ENCODE measurements at regions not wholly inside any gene's neighbourhood (a gene's known extent, or its start where the extent isn't known, plus 50 kb on each side); places are given as distances from the start of the nearest gene placed in this dataset.

GRCh38 chr6:19444041-19444440 lies 393.1 kb upstream of the ID4 start:
- no peaks in the 10 kb centered on the region for H3K4me1 Mint-ChIP-seq
- no peak for ATAC-seq
- no peaks in the 10 kb centered on the region for H3K36me3 Mint-ChIP-seq
- H3K27ac Mint-ChIP-seq: no peak overlapping the region
- H3K27me3 Mint-ChIP-seq: no peaks in the 10 kb centered on the region
- no peak overlapping the region for H3K4me3 Mint-ChIP-seq
- peaks cover 9% of the 10 kb centered on the region for H3K9me3 Mint-ChIP-seq

GRCh38 chr6:19444481-19444880 lies 392.7 kb upstream of the ID4 start:
- no peak overlapping the region for H3K4me3 Mint-ChIP-seq
- no peak overlapping the region for H3K27ac Mint-ChIP-seq
- H3K27me3 Mint-ChIP-seq: no peaks in the 10 kb centered on the region
- no peaks in the 10 kb centered on the region for H3K36me3 Mint-ChIP-seq
- no peaks in the 10 kb centered on the region for H3K4me1 Mint-ChIP-seq
- ATAC-seq: no peak
- peaks cover 9% of the 10 kb centered on the region for H3K9me3 Mint-ChIP-seq

GRCh38 chr6:19446570-19446969 lies 390.6 kb upstream of the ID4 start:
- ATAC-seq: no peak
- Mint-ChIP-seq H3K36me3 (no peaks in the 10 kb centered on the region), H3K4me1 (no peaks in the 10 kb centered on the region), H3K4me3 (no peak overlapping the region), H3K27ac (no peak overlapping the region), H3K27me3 (no peaks in the 10 kb centered on the region), H3K9me3 (peaks cover 9% of the 10 kb centered on the region)

- no peaks in the 10 kb centered on the region for H3K27me3 Mint-ChIP-seq
- H3K9me3 Mint-ChIP-seq: peaks cover 3% of the 10 kb centered on the region
- ATAC-seq: no peak
- H3K4me1 Mint-ChIP-seq: no peaks in the 10 kb centered on the region
- no peak overlapping the region for H3K27ac Mint-ChIP-seq
- H3K4me3 Mint-ChIP-seq: no peak overlapping the region
- H3K36me3 Mint-ChIP-seq: no peaks in the 10 kb centered on the region
Observed at GRCh38 chr6:19450651-19451050, 386.5 kb upstream of the ID4 start.

GRCh38 chr6:19452495-19452894 lies 384.7 kb upstream of the ID4 start:
- Mint-ChIP-seq H3K4me1 (no peaks in the 10 kb centered on the region), H3K9me3 (no peaks in the 10 kb centered on the region), H3K27me3 (no peaks in the 10 kb centered on the region), H3K27ac (no peak overlapping the region), H3K36me3 (no peaks in the 10 kb centered on the region), H3K4me3 (no peak overlapping the region)
- no peak for ATAC-seq

- no peaks in the 10 kb centered on the region for H3K27me3 Mint-ChIP-seq
- H3K9me3 Mint-ChIP-seq: no peaks in the 10 kb centered on the region
- no peaks in the 10 kb centered on the region for H3K36me3 Mint-ChIP-seq
- H3K27ac Mint-ChIP-seq: no peak overlapping the region
- ATAC-seq: no peak
- no peak overlapping the region for H3K4me3 Mint-ChIP-seq
- no peaks in the 10 kb centered on the region for H3K4me1 Mint-ChIP-seq
Observed at GRCh38 chr6:19454001-19454720, 383.0 kb upstream of the ID4 start.

GRCh38 chr6:19454721-19455392 lies 382.3 kb upstream of the ID4 start:
- H3K27me3 Mint-ChIP-seq: no peaks in the 10 kb centered on the region
- no peaks in the 10 kb centered on the region for H3K36me3 Mint-ChIP-seq
- H3K27ac Mint-ChIP-seq: no peak overlapping the region
- H3K4me1 Mint-ChIP-seq: no peaks in the 10 kb centered on the region
- no peaks in the 10 kb centered on the region for H3K9me3 Mint-ChIP-seq
- ATAC-seq: no peak
- H3K4me3 Mint-ChIP-seq: no peak overlapping the region

- peaks cover 2% of the 10 kb centered on the region for H3K9me3 Mint-ChIP-seq
- no peaks in the 10 kb centered on the region for H3K27me3 Mint-ChIP-seq
- ATAC-seq: no peak
- no peaks in the 10 kb centered on the region for H3K4me1 Mint-ChIP-seq
- no peak overlapping the region for H3K4me3 Mint-ChIP-seq
- no peak overlapping the region for H3K27ac Mint-ChIP-seq
- H3K36me3 Mint-ChIP-seq: no peaks in the 10 kb centered on the region
Observed at GRCh38 chr6:19463250-19463649, 373.9 kb upstream of the ID4 start.

- ATAC-seq: no peak
- H3K36me3 Mint-ChIP-seq: no peaks in the 10 kb centered on the region
- H3K27ac Mint-ChIP-seq: no peak overlapping the region
- peaks cover 2% of the 10 kb centered on the region for H3K9me3 Mint-ChIP-seq
- H3K27me3 Mint-ChIP-seq: no peaks in the 10 kb centered on the region
- H3K4me3 Mint-ChIP-seq: no peak overlapping the region
- no peaks in the 10 kb centered on the region for H3K4me1 Mint-ChIP-seq
Observed at GRCh38 chr6:19463925-19464324, 373.2 kb upstream of the ID4 start.

GRCh38 chr6:19465256-19465655 lies 371.9 kb upstream of the ID4 start:
- H3K4me3 Mint-ChIP-seq: no peak overlapping the region
- no peak overlapping the region for H3K27ac Mint-ChIP-seq
- no peak for ATAC-seq
- no peaks in the 10 kb centered on the region for H3K27me3 Mint-ChIP-seq
- no peaks in the 10 kb centered on the region for H3K36me3 Mint-ChIP-seq
- H3K4me1 Mint-ChIP-seq: no peaks in the 10 kb centered on the region
- peaks cover under 1% of the 10 kb centered on the region for H3K9me3 Mint-ChIP-seq

- H3K27ac Mint-ChIP-seq: no peak overlapping the region
- H3K4me1 Mint-ChIP-seq: no peaks in the 10 kb centered on the region
- no peaks in the 10 kb centered on the region for H3K27me3 Mint-ChIP-seq
- H3K4me3 Mint-ChIP-seq: no peak overlapping the region
- ATAC-seq: no peak
- no peaks in the 10 kb centered on the region for H3K9me3 Mint-ChIP-seq
- no peaks in the 10 kb centered on the region for H3K36me3 Mint-ChIP-seq
Observed at GRCh38 chr6:19465760-19466159, 371.4 kb upstream of the ID4 start.

GRCh38 chr6:19470333-19470732 lies 366.8 kb upstream of the ID4 start:
- Mint-ChIP-seq H3K27ac (no peak overlapping the region), H3K36me3 (no peaks in the 10 kb centered on the region), H3K4me3 (no peak overlapping the region), H3K9me3 (peaks cover 5% of the 10 kb centered on the region), H3K4me1 (no peaks in the 10 kb centered on the region), H3K27me3 (no peaks in the 10 kb centered on the region)
- ATAC-seq: no peak

- Mint-ChIP-seq H3K36me3 (no peaks in the 10 kb centered on the region), H3K4me1 (no peaks in the 10 kb centered on the region), H3K9me3 (peaks cover 9% of the 10 kb centered on the region), H3K27me3 (no peaks in the 10 kb centered on the region), H3K4me3 (no peak overlapping the region), H3K27ac (no peak overlapping the region)
- no peak for ATAC-seq
Observed at GRCh38 chr6:19472153-19472552, 365.0 kb upstream of the ID4 start.

GRCh38 chr6:19472850-19473249 lies 364.3 kb upstream of the ID4 start:
- Mint-ChIP-seq H3K4me1 (no peaks in the 10 kb centered on the region), H3K9me3 (peaks cover 9% of the 10 kb centered on the region), H3K27me3 (no peaks in the 10 kb centered on the region), H3K4me3 (no peak overlapping the region), H3K36me3 (no peaks in the 10 kb centered on the region), H3K27ac (no peak overlapping the region)
- no peak for ATAC-seq

GRCh38 chr6:19477563-19477962 lies 359.6 kb upstream of the ID4 start:
- H3K27me3 Mint-ChIP-seq: no peaks in the 10 kb centered on the region
- no peaks in the 10 kb centered on the region for H3K4me1 Mint-ChIP-seq
- peaks cover 9% of the 10 kb centered on the region for H3K9me3 Mint-ChIP-seq
- ATAC-seq: no peak
- no peak overlapping the region for H3K27ac Mint-ChIP-seq
- H3K36me3 Mint-ChIP-seq: no peaks in the 10 kb centered on the region
- no peak overlapping the region for H3K4me3 Mint-ChIP-seq

GRCh38 chr6:19478273-19478672 lies 358.9 kb upstream of the ID4 start:
- H3K9me3 Mint-ChIP-seq: peaks cover 9% of the 10 kb centered on the region
- H3K36me3 Mint-ChIP-seq: no peaks in the 10 kb centered on the region
- no peak for ATAC-seq
- no peak overlapping the region for H3K27ac Mint-ChIP-seq
- H3K4me1 Mint-ChIP-seq: no peaks in the 10 kb centered on the region
- H3K4me3 Mint-ChIP-seq: no peak overlapping the region
- H3K27me3 Mint-ChIP-seq: no peaks in the 10 kb centered on the region

All from stimulated activated memory B cell treated with anti-CD40 and anti-IgM and Interleukin-4, amounts not matched to agents 10 μg/mL and 1 μg/mL and 100 μg/mL, for 72 hours (primary cell).